ENCODE measurements at regions not wholly inside any gene's neighbourhood (a gene's known extent, or its start where the extent isn't known, plus 50 kb on each side); places are given as distances from the start of the nearest gene placed in this dataset.

DNA sequence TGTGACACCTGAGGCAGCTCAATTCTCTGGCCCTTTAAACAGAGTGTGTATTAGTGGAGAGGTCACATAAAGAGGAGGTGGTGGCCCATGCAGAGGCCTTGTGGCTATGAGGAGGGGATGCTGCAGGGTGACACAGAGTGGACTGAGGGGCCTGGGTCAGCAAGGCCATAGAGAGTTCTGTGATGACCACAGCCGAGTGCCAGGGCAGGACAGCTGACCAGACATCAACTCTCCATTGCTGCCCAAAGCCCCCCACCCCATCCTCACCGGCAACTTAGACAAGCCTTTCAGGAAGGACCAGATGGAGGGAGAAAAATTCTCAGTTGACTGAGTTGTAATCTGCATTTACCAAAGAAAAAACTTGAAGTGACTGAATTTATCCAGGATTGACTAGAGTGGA lies 378.1 kb downstream of the RPS24 start:
- TF ChIP-seq POLR2AphosphoS5 (IDR thresholded peaks at IDR 0.05; ENCODE audit: low read depth, low read length) (no peak), SIN3A (IDR thresholded peaks at IDR 0.05; ENCODE audit: borderline replicate concordance, insufficient read depth, low read length) (no peak), TAF1 (IDR thresholded peaks at IDR 0.05; ENCODE audit: borderline replicate concordance, insufficient read depth, low read length) (no peak)
- TF ChIP-seq, protein P1, sequence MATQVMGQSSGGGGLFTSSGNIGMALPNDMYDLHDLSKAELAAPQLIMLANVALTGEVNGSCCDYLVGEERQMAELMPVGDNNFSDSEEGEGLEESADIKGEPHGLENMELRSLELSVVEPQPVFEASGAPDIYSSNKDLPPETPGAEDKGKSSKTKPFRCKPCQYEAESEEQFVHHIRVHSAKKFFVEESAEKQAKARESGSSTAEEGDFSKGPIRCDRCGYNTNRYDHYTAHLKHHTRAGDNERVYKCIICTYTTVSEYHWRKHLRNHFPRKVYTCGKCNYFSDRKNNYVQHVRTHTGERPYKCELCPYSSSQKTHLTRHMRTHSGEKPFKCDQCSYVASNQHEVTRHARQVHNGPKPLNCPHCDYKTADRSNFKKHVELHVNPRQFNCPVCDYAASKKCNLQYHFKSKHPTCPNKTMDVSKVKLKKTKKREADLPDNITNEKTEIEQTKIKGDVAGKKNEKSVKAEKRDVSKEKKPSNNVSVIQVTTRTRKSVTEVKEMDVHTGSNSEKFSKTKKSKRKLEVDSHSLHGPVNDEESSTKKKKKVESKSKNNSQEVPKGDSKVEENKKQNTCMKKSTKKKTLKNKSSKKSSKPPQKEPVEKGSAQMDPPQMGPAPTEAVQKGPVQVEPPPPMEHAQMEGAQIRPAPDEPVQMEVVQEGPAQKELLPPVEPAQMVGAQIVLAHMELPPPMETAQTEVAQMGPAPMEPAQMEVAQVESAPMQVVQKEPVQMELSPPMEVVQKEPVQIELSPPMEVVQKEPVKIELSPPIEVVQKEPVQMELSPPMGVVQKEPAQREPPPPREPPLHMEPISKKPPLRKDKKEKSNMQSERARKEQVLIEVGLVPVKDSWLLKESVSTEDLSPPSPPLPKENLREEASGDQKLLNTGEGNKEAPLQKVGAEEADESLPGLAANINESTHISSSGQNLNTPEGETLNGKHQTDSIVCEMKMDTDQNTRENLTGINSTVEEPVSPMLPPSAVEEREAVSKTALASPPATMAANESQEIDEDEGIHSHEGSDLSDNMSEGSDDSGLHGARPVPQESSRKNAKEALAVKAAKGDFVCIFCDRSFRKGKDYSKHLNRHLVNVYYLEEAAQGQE (IDR thresholded peaks at IDR 0.05; ENCODE audit: insufficient read depth in 1 of 2, low read depth in 2 of 2, low read length in 2 of 2), result no peak
